IMR-90 (cell line): ENCODE measurements at regions not wholly inside any gene's neighbourhood (a gene's known extent, or its start where the extent isn't known, plus 50 kb on each side); places are given as distances from the start of the nearest gene placed in this dataset.
A peak's percentile ranks its signal among the peaks of the same experiment; 100 is the strongest.

Experiments used
- ATAC-seq: fragments of 200-7000 bp; cut with Tn5 transposase; 2 replicates; pipeline ENCODE4 v1.9.1; 2020; ENCODE audit warnings: low read depth, mild to moderate bottlenecking, moderate library complexity
- BruUV-seq: library from RNA; stranded (reverse); fragments of 400-500 nt; replicated peaks from 2 replicates; lab custom pipeline; 2021; lab: Mats Ljungman, UMichigan
- CTCF ChIA-PET: fragments of 300-600 bp; formaldehyde crosslinking; extraction: SDS; loops from one replicate; lab custom pipeline; 2021; ENCODE audit warnings: antibody characterized with exemption; lab: Yijun Ruan, JAX
- POLR2A ChIA-PET: fragments of 300-600 bp; sonication (Branson Sonifier 250); formaldehyde crosslinking; loops from one replicate; lab custom pipeline; 2022; ENCODE audit warnings: antibody characterized with exemption; ENCODE audit not compliant: unreplicated experiment; lab: Charles Lee
- DNase-seq: peaks from one replicate; pipeline ENCODE4 v3.0.0; 2013
- H2AFZ ChIP-seq: replicated peaks from 2 replicates; pipeline ENCODE3; 2013; ENCODE audit warnings: low read length, mild to moderate bottlenecking; ENCODE audit not compliant: poor library complexity
- H2AK5ac ChIP-seq: 2 replicates; pipeline ENCODE4 v1.6.1; 2013; ENCODE audit warnings: low read depth, low read length, inconsistent platforms
- H2AK9ac ChIP-seq: replicated peaks from 2 replicates; pipeline ENCODE3; 2013; ENCODE audit warnings: mild to moderate bottlenecking, low read depth, low read length, moderate library complexity; ENCODE audit not compliant: poor library complexity
- H2BK120ac ChIP-seq: 2 replicates; pipeline ENCODE4 v1.6.1; 2013; ENCODE audit warnings: low read depth, low read length, inconsistent platforms
- H2BK15ac ChIP-seq: 3 replicates; pipeline ENCODE4 v1.6.1; 2013; ENCODE audit warnings: low read depth, low read length, inconsistent platforms
- H2BK20ac ChIP-seq: 2 replicates; pipeline ENCODE4 v1.6.1; 2013; ENCODE audit warnings: low read depth, mild to moderate bottlenecking, inconsistent platforms, low read length, moderate library complexity
- H2BK5ac ChIP-seq: 2 replicates; pipeline ENCODE4 v1.6.1; 2013; ENCODE audit warnings: mild to moderate bottlenecking, low read depth, low read length, inconsistent platforms; ENCODE audit not compliant: poor library complexity, severe bottlenecking
- H3K14ac ChIP-seq: replicated peaks from 2 replicates; pipeline ENCODE4 v1.6.1; 2013; ENCODE audit warnings: low read depth, low read length, inconsistent platforms
- H3K18ac ChIP-seq: 2 replicates; pipeline ENCODE4 v1.6.1; 2013; ENCODE audit warnings: low read depth, low read length, control low read depth
- H3K23ac ChIP-seq: 2 replicates; pipeline ENCODE4 v1.6.1; 2013; ENCODE audit warnings: low read depth, low read length, inconsistent platforms
- H3K27ac ChIP-seq: 2 replicates; pipeline ENCODE4 v1.5.1; 2013; ENCODE audit warnings: mild to moderate bottlenecking, control low read depth, low read length; ENCODE audit not compliant: insufficient read depth
- H3K27me3 ChIP-seq: 2 replicates; pipeline ENCODE4 v1.6.1; 2013; ENCODE audit warnings: low read length; ENCODE audit not compliant: control insufficient read depth, insufficient read depth
- H3K36me3 ChIP-seq: 2 replicates; pipeline ENCODE4 v1.6.1; 2013; ENCODE audit warnings: low read length, mixed read lengths; ENCODE audit not compliant: control insufficient read depth, insufficient read depth
- H3K4ac ChIP-seq: 2 replicates; pipeline ENCODE4 v1.6.1; 2013; ENCODE audit warnings: low read depth, low read length, inconsistent platforms
- H3K4me1 ChIP-seq: 2 replicates; pipeline ENCODE4 v1.6.1; 2013; ENCODE audit warnings: low read length, mixed read lengths; ENCODE audit not compliant: control insufficient read depth, insufficient read depth
- H3K4me2 ChIP-seq: 2 replicates; pipeline ENCODE4 v1.6.1; 2013; ENCODE audit warnings: low read depth, mild to moderate bottlenecking, control low read depth, low read length, moderate library complexity
- H3K4me3 ChIP-seq: 2 replicates; pipeline ENCODE4 v1.5.1; 2013; ENCODE audit warnings: low read depth, mild to moderate bottlenecking, control low read depth, low read length, moderate library complexity; ENCODE audit not compliant: insufficient read depth
- H3K56ac ChIP-seq: 2 replicates; pipeline ENCODE4 v1.6.1; 2013; ENCODE audit warnings: low read length, inconsistent platforms; ENCODE audit not compliant: insufficient read depth; ENCODE audit errors: extremely low read depth
- H3K79me1 ChIP-seq, 2 experiments: 2 replicates each; pipeline ENCODE4 v1.6.1; 2013; ENCODE audit warnings: low read length in 2 of 2, inconsistent platforms in 1 of 2, low read depth in 1 of 2
- H3K9ac ChIP-seq: 2 replicates; pipeline ENCODE4 v1.6.1; 2013; ENCODE audit warnings: low read depth, low read length, control low read depth
- H3K9me1 ChIP-seq: 2 replicates; pipeline ENCODE4 v1.6.1; 2013; ENCODE audit warnings: low read length, inconsistent platforms; ENCODE audit not compliant: insufficient read depth
- H3K9me3 ChIP-seq: 2 replicates; pipeline ENCODE4 v1.6.1; 2013; ENCODE audit warnings: low read length; ENCODE audit not compliant: control insufficient read depth, insufficient read depth
- H4K20me1 ChIP-seq: 2 replicates; pipeline ENCODE4 v1.6.1; 2013; ENCODE audit warnings: low read length, inconsistent platforms; ENCODE audit not compliant: insufficient read depth
- H4K5ac ChIP-seq: 2 replicates; pipeline ENCODE4 v1.6.1; 2013; ENCODE audit warnings: mild to moderate bottlenecking, low read depth, low read length, control low read depth
- H4K8ac ChIP-seq, 2 experiments: 2 replicates each; pipeline ENCODE4 v1.6.1; 2013; ENCODE audit warnings: low read depth in 2 of 2, low read length in 2 of 2, control low read depth in 1 of 2, inconsistent platforms in 1 of 2
- H4K91ac ChIP-seq: 2 replicates; pipeline ENCODE4 v1.6.1; 2013; ENCODE audit warnings: low read depth, low read length, inconsistent platforms; ENCODE audit not compliant: insufficient read depth
- BHLHE40 ChIP-seq: fragments of 150-350 bp; IDR thresholded peaks from 2 replicates; pipeline ENCODE4 v1.6.1; 2016; ENCODE audit warnings: mild to moderate bottlenecking, low read depth, low read length
- CHD1 ChIP-seq: IDR thresholded peaks from 2 replicates; pipeline ENCODE4 v1.6.1; 2012; ENCODE audit warnings: low read depth, low read length, improper control_type of control experiment
- WGBS, 2 experiments: methylation state at CpG; one replicate each; pipeline versions ENCODE4 v1.1.5 to v1.1.7; 2013; ENCODE audit warnings: missing lambda C conversion rate in 2 of 2; ENCODE audit not compliant: insufficient read length in 1 of 2; ENCODE audit errors: extremely low coverage in 2 of 2; 5-methylcytosine and 5-hydroxymethylcytosine counted together
- dilution Hi-C: fragments of 300-500 bp; cut with HindIII; formaldehyde crosslinking; loops from one replicate; pipeline ENCODE4 v1.14.3; 2018; ENCODE audit warnings: low sequenced_read_pairs; ENCODE audit not compliant: unreplicated experiment
- in situ Hi-C: fragments of 300-500 bp; cut with MboI; formaldehyde crosslinking; loops from 3 replicates; pipeline ENCODE4 v1.14.3; 2019; ENCODE audit warnings: low sequenced_read_pairs, inconsistent platforms, mixed read lengths
- intact Hi-C: fragments of 100-400 bp; cut with micrococcal nuclease; formaldehyde crosslinking; loops from 2 replicates; pipeline ENCODE4 v1.10.0; 2022

DNA sequence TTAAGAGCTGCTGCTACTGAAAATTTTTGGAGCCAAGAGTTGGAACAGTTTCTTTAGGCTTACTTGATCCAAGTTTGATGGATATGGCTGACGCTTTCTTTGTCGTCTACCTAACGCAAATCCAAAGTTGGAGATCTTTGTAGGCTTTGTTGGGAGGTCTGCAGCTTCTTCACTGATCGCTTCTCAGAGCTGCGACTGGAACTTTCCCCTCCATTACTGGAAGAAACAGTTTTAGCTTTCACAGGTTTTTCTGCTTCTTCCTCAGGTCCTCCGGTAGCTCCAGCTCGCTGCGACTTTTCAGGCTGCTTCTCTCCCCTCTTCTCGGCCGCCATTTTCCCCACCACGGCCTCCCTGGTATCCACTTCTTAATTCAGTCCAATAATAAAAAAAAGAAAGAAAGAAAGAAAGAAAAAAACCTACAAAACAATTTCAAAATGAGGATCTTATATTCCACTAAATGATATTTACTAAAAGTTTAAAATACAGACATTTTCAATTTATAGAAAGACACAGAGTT is 178.1 kb upstream of the HMGA2 start:
- BruUV-seq, result no TSS peak
- no peak overlapping the region for H3K4me2 ChIP-seq

More for the DNA sequence above, 178.1 kb upstream of the HMGA2 start:
- H2BK20ac ChIP-seq, result peak overlapping the region; percentile 80
- no peak overlapping the region for H3K4me3 ChIP-seq
- peak overlapping the region; percentile 73; the same call in 1 of the 2 replicates for H3K14ac ChIP-seq
- no peaks in the 10 kb centered on the region for H3K36me3 ChIP-seq
- DNase-seq (no peak), ATAC-seq (no peak)
- H2AFZ ChIP-seq, result peak overlapping the region; percentile 57
- CTCF ChIA-PET, result no interaction called here
- peak overlapping the region; percentile 1; the same call in 1 of the 2 replicates for H4K5ac ChIP-seq
- H2BK5ac ChIP-seq, result peak overlapping the region; percentile 26
- H3K27ac ChIP-seq, result no peak overlapping the region
- in situ Hi-C loops (no loop called here), dilution Hi-C loops (no loop called here), intact Hi-C loops (no loop called here)
- no peaks in the 10 kb centered on the region for H4K20me1 ChIP-seq
- no peak overlapping the region for H2AK9ac ChIP-seq
- H3K27me3 ChIP-seq, result no peaks in the 10 kb centered on the region
- no peak overlapping the region for H3K23ac ChIP-seq
- 100% methylated on average over 2 of the region's 11 CpGs; no CpG with 5 or more reads in 1 of the 2 experiments for WGBS, 2 experiments
- no peak for TF ChIP-seq BHLHE40
- no peak for TF ChIP-seq CHD1
- peak overlapping the region; percentile 60 for H3K4ac ChIP-seq
- peaks cover 3 to 21% of the 10 kb centered on the region in 2 experiments; a peak in 2 of 4 replicates for H3K79me1 ChIP-seq
- H2AK5ac ChIP-seq, result peak overlapping the region; percentile 85
- POLR2A ChIA-PET, result no interaction called here
- peaks cover 6% of the 10 kb centered on the region for H3K4me1 ChIP-seq
- no peak overlapping the region for H3K9ac ChIP-seq
- peak overlapping the region; percentile 88 for H2BK120ac ChIP-seq
- peak overlapping the region; percentile 93; the same call in 1 of the 3 replicates for H2BK15ac ChIP-seq
- peak overlapping the region; percentile 35; the same call in 1 of the 2 replicates for H3K18ac ChIP-seq
- peak overlapping the region; percentile 9 to 44; a peak in 2 of 4 replicates for H4K8ac ChIP-seq
- peaks cover 2% of the 10 kb centered on the region; the same call in 1 of the 2 replicates for H3K9me1 ChIP-seq
- no peak overlapping the region for H3K56ac ChIP-seq
- no peaks in the 10 kb centered on the region for H3K9me3 ChIP-seq
- H4K91ac ChIP-seq, result peak overlapping the region; percentile 26; the same call in 1 of the 2 replicates
